ENCODE measurements at regions not wholly inside any gene's neighbourhood (a gene's known extent, or its start where the extent isn't known, plus 50 kb on each side); places are given as distances from the start of the nearest gene placed in this dataset.
"Not testable (repeated sequence)": the region's sequence is repeated elsewhere in the genome, so short reads cannot be mapped to it uniquely, and the experiment has no call there.

GRCh38 chr16:16519395-16519794, 140.5 kb downstream of the NPIPA7 start:
- DNase-seq; H3K36me3 ChIP-seq (ENCODE audit: control insufficient read depth, insufficient read depth, low read length); H3K4me3 ChIP-seq (ENCODE audit: insufficient read depth, low read depth, low read length); H4K8ac ChIP-seq (ENCODE audit: low read depth in 2 of 2, low read length in 2 of 2); H3K4me1 ChIP-seq (ENCODE audit: control insufficient read depth, insufficient read depth, low read length); ATAC-seq (ENCODE audit: low read depth); H4K20me1 ChIP-seq (ENCODE audit: insufficient read depth, low read length); H3K4ac ChIP-seq (ENCODE audit: low read depth, low read length); H3K9me1 ChIP-seq (ENCODE audit: insufficient read depth, low read length); H2AK5ac ChIP-seq (ENCODE audit: low read depth, low read length); BruUV-seq (replicated peaks); H2AFZ ChIP-seq (replicated peaks; ENCODE audit: low read length, poor library complexity); H2AK9ac ChIP-seq (replicated peaks; ENCODE audit: low read depth, low read length, poor library complexity); H3K56ac ChIP-seq (ENCODE audit: extremely low read depth, insufficient read depth, low read length); dilution Hi-C loops (cut with HindIII; ENCODE audit: low sequenced_read_pairs, unreplicated experiment); H2BK15ac ChIP-seq (ENCODE audit: low read depth, low read length); H3K9me3 ChIP-seq (ENCODE audit: control insufficient read depth, insufficient read depth, low read length); H3K27me3 ChIP-seq (ENCODE audit: control insufficient read depth, insufficient read depth, low read length); H3K4me2 ChIP-seq (ENCODE audit: low read depth, low read length); H3K23ac ChIP-seq (ENCODE audit: low read depth, low read length); H2BK120ac ChIP-seq (ENCODE audit: low read depth, low read length); in situ Hi-C loops (cut with MboI; ENCODE audit: low sequenced_read_pairs); POLR2A ChIA-PET (ENCODE audit: unreplicated experiment); H3K79me1 ChIP-seq (ENCODE audit: low read depth in 1 of 2, low read length in 2 of 2); H3K9ac ChIP-seq (ENCODE audit: low read depth, low read length); H4K5ac ChIP-seq (ENCODE audit: low read depth, low read length); CTCF ChIA-PET; H4K91ac ChIP-seq (ENCODE audit: insufficient read depth, low read depth, low read length); H2BK5ac ChIP-seq (ENCODE audit: low read depth, low read length, poor library complexity, severe bottlenecking); H3K18ac ChIP-seq (ENCODE audit: low read depth, low read length); H2BK20ac ChIP-seq (ENCODE audit: low read depth, low read length); intact Hi-C loops (cut with micrococcal nuclease); H3K27ac ChIP-seq (ENCODE audit: insufficient read depth, low read length); H3K14ac ChIP-seq (replicated peaks; ENCODE audit: low read depth, low read length): not testable (repeated sequence)

GRCh38 chr16:16521239-16522002, 142.5 kb downstream of the NPIPA7 start:
- H3K36me3 ChIP-seq (ENCODE audit: control insufficient read depth, insufficient read depth, low read length); H2AK5ac ChIP-seq (ENCODE audit: low read depth, low read length); H3K9ac ChIP-seq (ENCODE audit: low read depth, low read length); H3K4me3 ChIP-seq (ENCODE audit: insufficient read depth, low read depth, low read length); H2BK20ac ChIP-seq (ENCODE audit: low read depth, low read length); H2BK5ac ChIP-seq (ENCODE audit: low read depth, low read length, poor library complexity, severe bottlenecking); H2AFZ ChIP-seq (replicated peaks; ENCODE audit: low read length, poor library complexity); H2BK120ac ChIP-seq (ENCODE audit: low read depth, low read length); H4K20me1 ChIP-seq (ENCODE audit: insufficient read depth, low read length); H4K8ac ChIP-seq (ENCODE audit: low read depth in 2 of 2, low read length in 2 of 2); H3K14ac ChIP-seq (replicated peaks; ENCODE audit: low read depth, low read length); H2BK15ac ChIP-seq (ENCODE audit: low read depth, low read length); H3K27ac ChIP-seq (ENCODE audit: insufficient read depth, low read length); ATAC-seq (ENCODE audit: low read depth); H3K9me3 ChIP-seq (ENCODE audit: control insufficient read depth, insufficient read depth, low read length); H3K79me1 ChIP-seq (ENCODE audit: low read depth in 1 of 2, low read length in 2 of 2); H3K4ac ChIP-seq (ENCODE audit: low read depth, low read length); H3K4me1 ChIP-seq (ENCODE audit: control insufficient read depth, insufficient read depth, low read length); H3K56ac ChIP-seq (ENCODE audit: extremely low read depth, insufficient read depth, low read length); H3K23ac ChIP-seq (ENCODE audit: low read depth, low read length); intact Hi-C loops (cut with micrococcal nuclease); H3K9me1 ChIP-seq (ENCODE audit: insufficient read depth, low read length); H4K91ac ChIP-seq (ENCODE audit: insufficient read depth, low read depth, low read length); POLR2A ChIA-PET (ENCODE audit: unreplicated experiment); H4K5ac ChIP-seq (ENCODE audit: low read depth, low read length); H3K27me3 ChIP-seq (ENCODE audit: control insufficient read depth, insufficient read depth, low read length); H3K18ac ChIP-seq (ENCODE audit: low read depth, low read length); CTCF ChIA-PET; in situ Hi-C loops (cut with MboI; ENCODE audit: low sequenced_read_pairs); dilution Hi-C loops (cut with HindIII; ENCODE audit: low sequenced_read_pairs, unreplicated experiment); H2AK9ac ChIP-seq (replicated peaks; ENCODE audit: low read depth, low read length, poor library complexity); H3K4me2 ChIP-seq (ENCODE audit: low read depth, low read length); BruUV-seq (replicated peaks); DNase-seq: not testable (repeated sequence)
- no CpG with 5 or more reads among the region's 12 CpGs for WGBS, 2 experiments (ENCODE audit: extremely low coverage in 2 of 2, insufficient read length in 1 of 2)
